Endothelial cell of umbilical vein (primary cell): ENCODE measurements at regions not wholly inside any gene's neighbourhood (a gene's known extent, or its start where the extent isn't known, plus 50 kb on each side); places are given as distances from the start of the nearest gene placed in this dataset.

Experiments used
- CTCF ChIP-seq, 2 donors: IDR thresholded peaks; 1 replicate in 1 of 2; 2 replicates in 1 of 2; pipeline ENCODE4 v1.5.1; 2011; ENCODE audit warnings: low read length in 2 of 2, mild to moderate bottlenecking in 2 of 2, moderate library complexity in 2 of 2, control low read depth in 1 of 2, inconsistent platforms in 1 of 2, low read depth in 1 of 2; ENCODE audit not compliant: insufficient read depth in 1 of 2; ENCODE audit errors: extremely low read depth in 1 of 2
- EZH2 ChIP-seq: IDR thresholded peaks from 2 replicates; pipeline ENCODE4 v1.6.1; 2012; ENCODE audit warnings: borderline replicate concordance, low read depth, mild to moderate bottlenecking, moderate library complexity, low read length, inconsistent platforms; ENCODE audit not compliant: severe bottlenecking
- FOS ChIP-seq: IDR thresholded peaks from 2 replicates; pipeline ENCODE4 v1.6.1; 2011; ENCODE audit warnings: mild to moderate bottlenecking, low read length, moderate library complexity, borderline replicate concordance; ENCODE audit not compliant: insufficient read depth
- JUN ChIP-seq: IDR thresholded peaks from 2 replicates; pipeline ENCODE4 v1.6.1; 2011; ENCODE audit warnings: borderline replicate concordance, low read depth; ENCODE audit not compliant: insufficient read length, insufficient read depth
- MAX ChIP-seq: IDR thresholded peaks from 2 replicates; pipeline ENCODE4 v1.6.1; 2011; ENCODE audit not compliant: insufficient read depth, insufficient read length
- POLR2A ChIP-seq: IDR thresholded peaks from 2 replicates; pipeline ENCODE4 v1.6.1; 2012; ENCODE audit warnings: low read depth, mild to moderate bottlenecking, control low read depth, low read length
- POLR2AphosphoS5 ChIP-seq: IDR thresholded peaks from 2 replicates; pipeline ENCODE4 v1.6.1; 2012; ENCODE audit warnings: low read depth, mild to moderate bottlenecking, control low read depth, low read length, moderate library complexity; ENCODE audit not compliant: insufficient read depth

GRCh38 chr6:139881728-139882211 lies 507.3 kb upstream of the CITED2 start:
- TF ChIP-seq CTCF (IDR thresholded peaks at IDR 0.05; ENCODE audit: extremely low read depth in 1 of 2, insufficient read depth in 1 of 2, low read depth in 1 of 2, low read length in 2 of 2) (peak; percentile 42 to 49), POLR2A (no peak), POLR2AphosphoS5 (no peak), JUN (no peak), FOS (no peak), MAX (no peak), EZH2 (no peak)
